ENCODE measurements at regions not wholly inside any gene's neighbourhood (a gene's known extent, or its start where the extent isn't known, plus 50 kb on each side); places are given as distances from the start of the nearest gene placed in this dataset.
"Not testable (repeated sequence)": the region's sequence is repeated elsewhere in the genome, so short reads cannot be mapped to it uniquely, and the experiment has no call there.

- TF ChIP-seq CTCF (IDR thresholded peaks at IDR 0.05; ENCODE audit: borderline replicate concordance, control extremely low read depth, extremely low read depth, insufficient read depth, missing control alignments) = no peak
- in situ Hi-C loops (cut with MboI; ENCODE audit: low sequenced_read_pairs, unreplicated experiment) = no loop called here
- no peak for DNase-seq (ENCODE audit: low spot score)
These were observed 786.8 kb upstream of the FBXO33 start for GRCh38 chr14:40219032-40219431.

- no peak for DNase-seq (ENCODE audit: low spot score)
- in situ Hi-C loops (cut with MboI; ENCODE audit: low sequenced_read_pairs, unreplicated experiment) = no loop called here
- no peak for TF ChIP-seq CTCF (IDR thresholded peaks at IDR 0.05; ENCODE audit: borderline replicate concordance, control extremely low read depth, extremely low read depth, insufficient read depth, missing control alignments)
These were observed 786.2 kb upstream of the FBXO33 start for GRCh38 chr14:40218282-40218941.

GRCh38 chr14:40216976-40217375 lies 784.7 kb upstream of the FBXO33 start:
- in situ Hi-C loops (cut with MboI; ENCODE audit: low sequenced_read_pairs, unreplicated experiment) = no loop called here
- TF ChIP-seq CTCF (IDR thresholded peaks at IDR 0.05; ENCODE audit: borderline replicate concordance, control extremely low read depth, extremely low read depth, insufficient read depth, missing control alignments) = no peak
- no peak for DNase-seq (ENCODE audit: low spot score)

- DNase-seq (ENCODE audit: low spot score); in situ Hi-C loops (cut with MboI; ENCODE audit: low sequenced_read_pairs, unreplicated experiment): not testable (repeated sequence)
These were observed 784.2 kb upstream of the FBXO33 start for GRCh38 chr14:40216408-40216807.

- DNase-seq (ENCODE audit: low spot score) = no peak
- in situ Hi-C loops (cut with MboI; ENCODE audit: low sequenced_read_pairs, unreplicated experiment) = no loop called here
- no peak for TF ChIP-seq CTCF (IDR thresholded peaks at IDR 0.05; ENCODE audit: borderline replicate concordance, control extremely low read depth, extremely low read depth, insufficient read depth, missing control alignments)
These were observed 781.5 kb upstream of the FBXO33 start for GRCh38 chr14:40213701-40214100.

- in situ Hi-C loops (cut with MboI; ENCODE audit: low sequenced_read_pairs, unreplicated experiment) = no loop called here
- no peak for DNase-seq (ENCODE audit: low spot score)
- no peak for TF ChIP-seq CTCF (IDR thresholded peaks at IDR 0.05; ENCODE audit: borderline replicate concordance, control extremely low read depth, extremely low read depth, insufficient read depth, missing control alignments)
These were observed 772.4 kb upstream of the FBXO33 start for GRCh38 chr14:40204441-40205175.

- no peak for TF ChIP-seq CTCF (IDR thresholded peaks at IDR 0.05; ENCODE audit: borderline replicate concordance, control extremely low read depth, extremely low read depth, insufficient read depth, missing control alignments)
- in situ Hi-C loops (cut with MboI; ENCODE audit: low sequenced_read_pairs, unreplicated experiment) = no loop called here
- DNase-seq (ENCODE audit: low spot score) = no peak
These were observed 766.9 kb upstream of the FBXO33 start for GRCh38 chr14:40199101-40199500.

Data from GM13976 (cell line).